Gastrocnemius medialis (tissue), 4 donors: ENCODE measurements at regions not wholly inside any gene's neighbourhood (a gene's known extent, or its start where the extent isn't known, plus 50 kb on each side); places are given as distances from the start of the nearest gene placed in this dataset.

Source experiments
- ATAC-seq, 2 donors: fragments of 150-250 bp; one replicate each; pipeline ENCODE4 v1.9.1; 2016
- DNase-seq, 2 donors: peaks; one replicate each; pipeline ENCODE4 v3.0.0-alpha.2; 2019
- H3K27ac ChIP-seq, 4 donors: fragments of 200-600 bp; sonication (generic); 1 replicate in 1 of 4; 2 replicates in 3 of 4; pipeline ENCODE4 v1.5.1; 2016 to 2018; ENCODE audit warnings: mild to moderate bottlenecking in 2 of 4, moderate library complexity in 1 of 4
- H3K27me3 ChIP-seq, 3 donors: fragments of 200-600 bp; sonication (generic) in 2 of 3; 1 replicate in 1 of 3; 2 replicates in 2 of 3; pipeline versions ENCODE4 v1.5.1 to v1.6.0; 2016 to 2019; ENCODE audit warnings: mild to moderate bottlenecking in 1 of 3, moderate library complexity in 1 of 3
- H3K36me3 ChIP-seq, 2 donors: fragments of 200-600 bp; sonication (generic) in 1 of 2; one replicate each; pipeline ENCODE4 v1.5.1; 2017 to 2018
- H3K4me1 ChIP-seq, 2 donors: fragments of 200-600 bp; sonication (generic) in 1 of 2; one replicate each; pipeline ENCODE4 v1.5.1; 2016 to 2017; ENCODE audit warnings: mild to moderate bottlenecking in 2 of 2
- H3K4me3 ChIP-seq, 4 donors: fragments of 200-600 bp; sonication (generic) in 3 of 4; 1 replicate in 1 of 4; 2 replicates in 3 of 4; pipeline ENCODE4 v1.5.1; 2016 to 2019; ENCODE audit warnings: mild to moderate bottlenecking in 2 of 4
- H3K9me3 ChIP-seq, 3 donors: fragments of 200-600 bp; sonication (generic) in 2 of 3; 1 replicate in 1 of 3; 2 replicates in 2 of 3; pipeline ENCODE4 v1.5.1; 2016 to 2019
- CTCF ChIP-seq, 5 experiments: fragments of 450-650 bp in 3 of 5; fragments of 200-600 bp in 2 of 5; sonication (generic) in 2 of 5; IDR thresholded peaks in 4 of 5; conservative IDR thresholded peaks in 1 of 5; 1 replicate in 4 of 5; 2 replicates in 1 of 5; pipeline ENCODE4 v1.5.1; 2016 to 2019; ENCODE audit warnings: antibody characterized with exemption in 5 of 5, mild to moderate bottlenecking in 3 of 5, moderate library complexity in 3 of 5
- POLR2A ChIP-seq, 2 donors: fragments of 450-650 bp; IDR thresholded peaks; one replicate each; pipeline ENCODE4 v1.6.1; 2017; ENCODE audit warnings: antibody characterized with exemption in 2 of 2, mild to moderate bottlenecking in 2 of 2, moderate library complexity in 2 of 2
- in situ Hi-C, 4 donors: fragments of 200-750 bp; cut with MboI; loops; one replicate each; pipeline versions ENCODE4 v1.15.0 to v1.8.0; 2017; ENCODE audit warnings: low sequenced_read_pairs in 4 of 4
- intact Hi-C: fragments of 100-400 bp; cut with DNase I; formaldehyde crosslinking; loops from one replicate; pipeline ENCODE4 v1.15.1; 2023; ENCODE audit warnings: low total_unique reads

- H3K36me3 ChIP-seq: no peaks in the 10 kb centered on the region
- in situ Hi-C loops (no loop called here), intact Hi-C loops (no loop called here)
- TF ChIP-seq POLR2A (IDR thresholded peaks at IDR 0.05): no peak
- TF ChIP-seq CTCF (IDR thresholded peaks at IDR 0.05 in 4 of 5, conservative IDR thresholded peaks at IDR 0.05 in 1 of 5): no peak
- no peak overlapping the region for H3K27ac ChIP-seq
- H3K9me3 ChIP-seq: no peaks in the 10 kb centered on the region
- ATAC-seq (no peak), DNase-seq (no peak)
- no peaks in the 10 kb centered on the region for H3K27me3 ChIP-seq
- no peaks in the 10 kb centered on the region for H3K4me1 ChIP-seq
- H3K4me3 ChIP-seq: no peak overlapping the region
These were observed 1355.6 kb downstream of the FAM133A start for GRCh38 chrX:95029571-95029970.

- DNase-seq (no peak), ATAC-seq (no peak)
- Histone ChIP-seq H3K9me3 (no peaks in the 10 kb centered on the region), H3K36me3 (no peaks in the 10 kb centered on the region), H3K4me1 (no peaks in the 10 kb centered on the region), H3K27ac (no peak overlapping the region), H3K27me3 (peaks cover 0 to 3% (median 0%) of the 10 kb centered on the region in 3 donors), H3K4me3 (no peak overlapping the region)
- in situ Hi-C loops: no loop called here
- intact Hi-C loops: no loop called here
- TF ChIP-seq CTCF (IDR thresholded peaks at IDR 0.05 in 4 of 5, conservative IDR thresholded peaks at IDR 0.05 in 1 of 5) (no peak), POLR2A (IDR thresholded peaks at IDR 0.05) (no peak)
These were observed 1366.1 kb downstream of the FAM133A start for GRCh38 chrX:95040104-95040503.

GRCh38 chrX:95044331-95044730 lies 1370.3 kb downstream of the FAM133A start:
- ATAC-seq (no peak), DNase-seq (no peak)
- intact Hi-C loops: no loop called here
- Histone ChIP-seq H3K27me3 (peaks cover 0 to 3% (median 0%) of the 10 kb centered on the region in 3 donors), H3K4me3 (no peak overlapping the region), H3K9me3 (no peaks in the 10 kb centered on the region), H3K4me1 (no peaks in the 10 kb centered on the region), H3K36me3 (no peaks in the 10 kb centered on the region), H3K27ac (no peak overlapping the region)
- TF ChIP-seq CTCF (IDR thresholded peaks at IDR 0.05 in 4 of 5, conservative IDR thresholded peaks at IDR 0.05 in 1 of 5) (no peak), POLR2A (IDR thresholded peaks at IDR 0.05) (no peak)
- in situ Hi-C loops: no loop called here

GRCh38 chrX:95055991-95056390 lies 1382.0 kb downstream of the FAM133A start:
- DNase-seq: no peak
- in situ Hi-C loops (no loop called here), intact Hi-C loops (no loop called here)
- H3K9me3 ChIP-seq: no peaks in the 10 kb centered on the region
- no peaks in the 10 kb centered on the region for H3K36me3 ChIP-seq
- TF ChIP-seq CTCF (IDR thresholded peaks at IDR 0.05 in 4 of 5, conservative IDR thresholded peaks at IDR 0.05 in 1 of 5): no peak
- no peak for TF ChIP-seq POLR2A (IDR thresholded peaks at IDR 0.05)
- H3K4me1 ChIP-seq: no peaks in the 10 kb centered on the region
- no peaks in the 10 kb centered on the region for H3K27me3 ChIP-seq
- no peak for ATAC-seq
- H3K4me3 ChIP-seq: no peak overlapping the region
- no peak overlapping the region for H3K27ac ChIP-seq

- in situ Hi-C loops (no loop called here), intact Hi-C loops (no loop called here)
- no peaks in the 10 kb centered on the region for H3K9me3 ChIP-seq
- no peak overlapping the region for H3K4me3 ChIP-seq
- no peak for DNase-seq
- no peaks in the 10 kb centered on the region for H3K36me3 ChIP-seq
- no peak for ATAC-seq
- no peaks in the 10 kb centered on the region for H3K4me1 ChIP-seq
- H3K27me3 ChIP-seq: no peaks in the 10 kb centered on the region
- H3K27ac ChIP-seq: no peak overlapping the region
- TF ChIP-seq POLR2A (IDR thresholded peaks at IDR 0.05) (no peak), CTCF (IDR thresholded peaks at IDR 0.05 in 4 of 5, conservative IDR thresholded peaks at IDR 0.05 in 1 of 5) (no peak)
These were observed 1382.9 kb downstream of the FAM133A start for GRCh38 chrX:95056901-95057300.
